ENCODE measurements at regions not wholly inside any gene's neighbourhood (a gene's known extent, or its start where the extent isn't known, plus 50 kb on each side); places are given as distances from the start of the nearest gene placed in this dataset.
A peak's percentile ranks its signal among the peaks of the same experiment; 100 is the strongest.

DNA sequence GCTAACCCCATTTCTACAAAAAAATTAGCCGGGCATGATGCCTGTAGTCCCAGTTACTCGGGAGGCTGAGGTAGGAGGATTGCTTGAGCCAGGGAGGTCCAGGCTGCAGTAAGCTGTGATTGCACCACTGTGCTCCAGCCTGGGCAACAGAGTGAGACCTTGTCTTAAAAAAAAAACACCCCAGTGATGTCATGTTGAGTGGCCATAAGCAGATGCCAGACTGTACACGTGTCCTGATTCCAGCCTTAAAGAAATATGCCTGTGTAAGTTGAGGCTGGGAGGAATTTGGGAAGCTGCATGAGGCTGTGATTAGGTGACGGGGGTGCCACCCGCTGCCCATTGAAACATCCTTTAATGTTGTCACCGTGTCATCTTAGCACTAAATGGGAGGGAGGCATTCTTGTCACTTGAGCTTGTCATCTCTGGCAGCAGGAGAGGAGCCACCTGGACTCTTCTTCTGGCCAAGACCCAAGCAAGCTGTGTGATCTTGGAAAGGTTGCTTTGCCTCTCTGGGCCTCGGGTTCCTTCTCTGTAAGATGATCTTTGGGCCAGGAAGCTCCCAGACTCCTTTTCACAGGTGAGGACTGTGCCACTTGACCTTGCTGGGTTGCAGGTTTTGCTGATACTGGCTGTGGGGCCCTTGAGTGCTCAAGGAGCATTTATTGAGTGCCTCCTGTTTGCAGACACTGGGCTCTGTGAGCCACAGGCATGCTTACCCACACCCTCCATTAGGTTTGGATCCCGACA lies 98.3 kb upstream of the CIBAR2 start:
- TF ChIP-seq CTCF (IDR thresholded peaks at IDR 0.05; ENCODE audit: insufficient read depth, low read length, poor library complexity, severe bottlenecking) = no peak
- Histone ChIP-seq H3K36me3 (ENCODE audit: control insufficient read depth, insufficient read depth, low read length) (no peaks in the 10 kb centered on the region), H3K4me3 (ENCODE audit: low read depth, low read length) (no peak overlapping the region), H3K27me3 (ENCODE audit: control insufficient read depth, insufficient read depth, low read length) (peaks cover 8% of the 10 kb centered on the region)
- peak; percentile 51 for DNase-seq (ENCODE audit: low read depth)

- H3K36me3 ChIP-seq (ENCODE audit: control insufficient read depth, insufficient read depth, low read length) = no peaks in the 10 kb centered on the region
- no peak for DNase-seq (ENCODE audit: low read depth)
- H3K27me3 ChIP-seq (ENCODE audit: control insufficient read depth, insufficient read depth, low read length) = peaks cover 4% of the 10 kb centered on the region
- TF ChIP-seq CTCF (IDR thresholded peaks at IDR 0.05; ENCODE audit: insufficient read depth, low read length, poor library complexity, severe bottlenecking) = no peak
- no peak overlapping the region for H3K4me3 ChIP-seq (ENCODE audit: low read depth, low read length)
These were observed 99.1 kb upstream of the CIBAR2 start for GRCh38 chr16:85211271-85211801.

- Histone ChIP-seq H3K36me3 (ENCODE audit: control insufficient read depth, insufficient read depth, low read length) (no peaks in the 10 kb centered on the region), H3K27me3 (ENCODE audit: control insufficient read depth, insufficient read depth, low read length) (no peaks in the 10 kb centered on the region), H3K4me3 (ENCODE audit: low read depth, low read length) (no peak overlapping the region)
- TF ChIP-seq CTCF (IDR thresholded peaks at IDR 0.05; ENCODE audit: insufficient read depth, low read length, poor library complexity, severe bottlenecking) = no peak
- no peak for DNase-seq (ENCODE audit: low read depth)
These were observed 101.8 kb upstream of the CIBAR2 start for GRCh38 chr16:85213926-85214675.

- Histone ChIP-seq H3K36me3 (ENCODE audit: control insufficient read depth, insufficient read depth, low read length) (no peaks in the 10 kb centered on the region), H3K4me3 (ENCODE audit: low read depth, low read length) (no peak overlapping the region), H3K27me3 (ENCODE audit: control insufficient read depth, insufficient read depth, low read length) (no peaks in the 10 kb centered on the region)
- no peak for DNase-seq (ENCODE audit: low read depth)
- no peak for TF ChIP-seq CTCF (IDR thresholded peaks at IDR 0.05; ENCODE audit: insufficient read depth, low read length, poor library complexity, severe bottlenecking)
These were observed 103.3 kb upstream of the CIBAR2 start for GRCh38 chr16:85215478-85216118.

- no peak overlapping the region for H3K4me3 ChIP-seq (ENCODE audit: low read depth, low read length)
- no peaks in the 10 kb centered on the region for H3K36me3 ChIP-seq (ENCODE audit: control insufficient read depth, insufficient read depth, low read length)
- TF ChIP-seq CTCF (IDR thresholded peaks at IDR 0.05; ENCODE audit: insufficient read depth, low read length, poor library complexity, severe bottlenecking) = no peak
- H3K27me3 ChIP-seq (ENCODE audit: control insufficient read depth, insufficient read depth, low read length) = no peaks in the 10 kb centered on the region
- DNase-seq (ENCODE audit: low read depth) = no peak
These were observed 104.5 kb upstream of the CIBAR2 start for GRCh38 chr16:85216522-85217375.

Data from kidney epithelial cell (primary cell).